Lower lobe of right lung (tissue), 2 donors: ENCODE measurements at regions not wholly inside any gene's neighbourhood (a gene's known extent, or its start where the extent isn't known, plus 50 kb on each side); places are given as distances from the start of the nearest gene placed in this dataset.
A peak's percentile ranks its signal among the peaks of the same experiment; 100 is the strongest.

Experiments used
- ATAC-seq, 2 donors: fragments of 200-7000 bp; cut with Tn5 transposase; one replicate each; pipeline ENCODE4 v1.9.1; 2020 to 2022; ENCODE audit warnings: mild to moderate bottlenecking in 2 of 2, moderate library complexity in 2 of 2
- DNase-seq: peaks from one replicate; pipeline ENCODE4 v3.0.0-alpha.2; 2020
- H3K27ac ChIP-seq: fragments of 200-600 bp; one replicate; pipeline ENCODE4 v1.8.0; 2022
- H3K27me3 ChIP-seq: fragments of 200-600 bp; one replicate; pipeline ENCODE4 v1.8.0; 2022; ENCODE audit warnings: low read depth
- H3K36me3 ChIP-seq: fragments of 200-600 bp; one replicate; pipeline ENCODE4 v1.8.0; 2022; ENCODE audit warnings: mild to moderate bottlenecking
- H3K4me1 ChIP-seq: fragments of 200-600 bp; one replicate; pipeline ENCODE4 v1.8.0; 2022
- H3K4me3 ChIP-seq: fragments of 200-600 bp; one replicate; pipeline ENCODE4 v1.8.0; 2022; ENCODE audit warnings: mild to moderate bottlenecking
- H3K9me3 ChIP-seq: fragments of 200-600 bp; one replicate; pipeline ENCODE4 v1.8.0; 2022
- CTCF ChIP-seq: fragments of 200-600 bp; IDR thresholded peaks from one replicate; pipeline ENCODE4 v1.8.0; 2022; ENCODE audit warnings: antibody characterized with exemption, mild to moderate bottlenecking
- intact Hi-C: fragments of 100-400 bp; cut with DNase I; formaldehyde crosslinking; loops from one replicate; pipeline ENCODE4 v1.11.0; 2022
- donor health status: DM: no; HTN: yes; CAD: no; lungs with severe emphysema.

GRCh38 chr10:60464659-60465058 is 75.0 kb upstream of the ANK3 start:
- no peak overlapping the region for H3K4me3 ChIP-seq
- no peaks in the 10 kb centered on the region for H3K9me3 ChIP-seq
- ATAC-seq (no peak), DNase-seq (no peak)
- intact Hi-C loops: no loop called here
- H3K4me1 ChIP-seq: no peaks in the 10 kb centered on the region
- no peak for TF ChIP-seq CTCF
- H3K27ac ChIP-seq: no peak overlapping the region
- H3K27me3 ChIP-seq: no peaks in the 10 kb centered on the region
- H3K36me3 ChIP-seq: no peaks in the 10 kb centered on the region

- intact Hi-C loops: no loop called here
- ATAC-seq (no peak), DNase-seq (no peak)
- Histone ChIP-seq H3K27ac (no peak overlapping the region), H3K9me3 (no peaks in the 10 kb centered on the region), H3K4me1 (no peaks in the 10 kb centered on the region), H3K36me3 (no peaks in the 10 kb centered on the region), H3K27me3 (no peaks in the 10 kb centered on the region), H3K4me3 (no peak overlapping the region)
- TF ChIP-seq CTCF: no peak
Observed at GRCh38 chr10:60463746-60464145, 74.1 kb upstream of the ANK3 start.

- no peaks in the 10 kb centered on the region for H3K4me1 ChIP-seq
- no peaks in the 10 kb centered on the region for H3K27me3 ChIP-seq
- TF ChIP-seq CTCF: no peak
- H3K27ac ChIP-seq: no peak overlapping the region
- no peak for DNase-seq
- peak in 1 of 2 donors; percentile 42 for ATAC-seq
- H3K4me3 ChIP-seq: no peak overlapping the region
- intact Hi-C loops: no loop called here
- no peaks in the 10 kb centered on the region for H3K9me3 ChIP-seq
- no peaks in the 10 kb centered on the region for H3K36me3 ChIP-seq
Observed at GRCh38 chr10:60461688-60462087, 72.0 kb upstream of the ANK3 start.

- Histone ChIP-seq H3K9me3 (no peaks in the 10 kb centered on the region), H3K27me3 (no peaks in the 10 kb centered on the region), H3K36me3 (no peaks in the 10 kb centered on the region), H3K4me3 (no peak overlapping the region), H3K4me1 (no peaks in the 10 kb centered on the region), H3K27ac (no peak overlapping the region)
- no peak for TF ChIP-seq CTCF
- DNase-seq: no peak
- intact Hi-C loops: no loop called here
- ATAC-seq: no peak
Observed at GRCh38 chr10:60459701-60460457, 70.2 kb upstream of the ANK3 start.

GRCh38 chr10:60456053-60456452 is 66.4 kb upstream of the ANK3 start:
- H3K36me3 ChIP-seq: no peaks in the 10 kb centered on the region
- no peak overlapping the region for H3K4me3 ChIP-seq
- H3K27me3 ChIP-seq: no peaks in the 10 kb centered on the region
- no peaks in the 10 kb centered on the region for H3K4me1 ChIP-seq
- DNase-seq (no peak), ATAC-seq (no peak)
- no peaks in the 10 kb centered on the region for H3K9me3 ChIP-seq
- no peak for TF ChIP-seq CTCF
- intact Hi-C loops: no loop called here
- H3K27ac ChIP-seq: no peak overlapping the region
